NCI-H1105 treated with DMSO at 0.1 percent for 48 hours (cell line): ENCODE measurements at regions not wholly inside any gene's neighbourhood (a gene's known extent, or its start where the extent isn't known, plus 50 kb on each side); places are given as distances from the start of the nearest gene placed in this dataset.
"Not testable (repeated sequence)": the region's sequence is repeated elsewhere in the genome, so short reads cannot be mapped to it uniquely, and the experiment has no call there.

Source experiments
- DNase-seq: peaks from one replicate; lab custom pipeline; 2025; lab: John Stamatoyannopoulos, UW

DNA sequence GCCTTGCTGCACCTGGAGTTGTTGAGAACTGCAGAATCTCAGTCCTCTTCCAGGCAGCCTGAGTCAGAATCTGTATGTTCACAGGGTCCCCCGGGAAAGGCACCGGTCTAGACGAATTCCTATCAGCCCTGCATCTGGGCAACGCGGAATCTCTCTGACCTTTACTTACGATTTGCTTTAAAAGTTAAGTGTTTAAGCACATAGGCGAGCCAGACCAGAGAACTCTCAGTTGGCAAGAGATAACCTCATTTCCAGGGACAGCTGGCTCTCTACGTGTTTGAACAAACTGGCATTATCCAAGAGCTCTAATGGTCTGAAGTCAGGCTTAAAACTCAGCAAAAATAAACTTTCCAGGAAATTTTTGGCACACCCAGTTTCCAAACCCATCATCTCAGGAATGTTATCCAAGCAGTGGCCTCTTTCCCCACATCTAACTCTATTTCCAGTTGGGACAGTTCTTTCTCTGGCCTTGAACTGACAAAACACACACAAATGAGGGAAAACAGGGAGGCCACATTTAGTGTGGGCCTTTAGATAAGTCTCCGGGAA, 53.4 kb downstream of the HES1 start:
- no peak for DNase-seq

DNA sequence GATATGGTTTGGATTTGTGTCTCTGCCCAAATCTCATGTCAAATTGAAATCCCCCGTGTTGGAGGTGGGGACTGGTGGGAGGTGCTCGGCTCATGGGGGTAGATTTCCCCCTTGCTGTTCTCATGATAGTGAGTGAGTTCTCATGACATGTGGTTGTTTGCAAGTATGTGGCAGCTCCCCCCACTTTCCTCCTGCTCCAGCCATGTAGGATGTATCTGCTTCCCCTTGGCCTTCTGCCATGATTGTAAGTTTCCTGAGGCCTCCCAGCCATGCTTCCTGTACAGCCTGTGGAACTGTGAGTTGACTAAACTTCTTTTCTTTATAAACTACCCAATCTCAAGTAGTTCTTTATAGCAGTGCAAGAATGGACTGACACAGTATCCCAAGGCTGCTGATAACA, 55.9 kb downstream of the HES1 start:
- not testable (repeated sequence) for DNase-seq

DNA sequence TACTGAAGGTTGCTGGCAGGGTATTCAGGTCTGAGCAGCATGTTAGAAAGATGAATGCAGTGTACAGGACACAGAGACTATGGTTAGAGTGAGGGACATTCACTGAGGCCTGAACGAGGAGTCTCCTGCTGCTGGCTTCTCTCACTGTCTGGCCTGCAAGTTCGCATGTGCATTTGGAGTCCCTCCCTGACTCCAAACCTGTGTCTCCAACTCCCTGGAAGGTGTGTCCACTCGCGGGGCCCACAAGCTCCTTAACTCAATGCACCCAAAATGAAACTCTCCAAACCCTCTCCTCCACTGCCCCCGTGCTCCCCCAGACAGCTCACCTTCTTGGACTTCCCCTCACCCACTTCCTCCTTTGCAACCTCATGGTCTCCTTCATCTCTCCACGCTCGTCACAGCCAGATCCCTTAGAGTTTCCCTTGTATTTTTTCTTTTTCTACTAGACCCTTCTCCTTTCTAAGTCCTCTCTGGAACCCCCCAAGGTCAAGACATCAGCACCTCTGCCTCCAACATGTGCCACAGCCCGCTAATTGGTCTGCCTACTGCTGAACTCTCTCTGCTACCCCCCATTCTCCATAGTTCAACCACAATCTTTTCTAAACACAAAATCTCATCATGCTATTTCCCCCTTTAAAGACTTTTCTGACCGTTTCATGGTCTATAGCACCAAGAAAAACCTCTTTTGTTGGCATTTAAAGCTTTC, 58.3 kb downstream of the HES1 start:
- no peak for DNase-seq

DNA sequence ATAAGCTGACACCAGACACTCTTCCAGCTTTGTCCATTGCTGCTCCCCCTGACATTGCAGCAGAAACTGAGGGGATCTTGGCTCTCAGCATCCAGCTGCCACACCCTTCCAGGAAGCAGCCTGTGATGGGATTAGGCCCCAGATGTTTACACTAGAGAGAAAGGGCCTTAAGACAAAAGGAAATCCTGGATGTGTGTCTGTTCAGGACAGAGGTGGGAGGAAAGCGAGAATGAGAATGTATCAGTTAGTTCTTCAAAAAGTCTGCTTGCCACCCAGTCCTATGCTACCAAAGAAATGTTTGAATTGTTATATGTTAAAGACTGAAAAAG, 58.8 kb downstream of the HES1 start:
- DNase-seq = no peak

DNA sequence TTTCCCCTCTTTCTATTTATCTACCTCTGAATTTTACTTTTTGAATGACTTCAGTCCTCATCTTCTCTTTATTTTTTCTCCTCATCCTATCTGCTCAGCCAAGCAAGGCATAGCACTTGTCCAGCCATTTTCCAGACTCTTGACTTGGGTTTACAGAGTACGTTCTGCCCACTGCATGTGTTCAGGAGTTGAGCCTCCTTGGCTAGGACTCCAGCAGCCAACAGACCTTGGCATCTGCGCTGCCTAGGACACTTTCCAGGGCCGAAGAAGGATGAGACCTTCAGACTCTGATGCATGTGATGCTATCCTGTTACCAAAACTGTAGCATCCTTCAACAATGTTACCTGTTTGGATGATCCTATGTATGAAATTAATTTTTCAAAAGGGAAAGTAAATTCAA, 59.7 kb downstream of the HES1 start:
- no peak for DNase-seq

DNA sequence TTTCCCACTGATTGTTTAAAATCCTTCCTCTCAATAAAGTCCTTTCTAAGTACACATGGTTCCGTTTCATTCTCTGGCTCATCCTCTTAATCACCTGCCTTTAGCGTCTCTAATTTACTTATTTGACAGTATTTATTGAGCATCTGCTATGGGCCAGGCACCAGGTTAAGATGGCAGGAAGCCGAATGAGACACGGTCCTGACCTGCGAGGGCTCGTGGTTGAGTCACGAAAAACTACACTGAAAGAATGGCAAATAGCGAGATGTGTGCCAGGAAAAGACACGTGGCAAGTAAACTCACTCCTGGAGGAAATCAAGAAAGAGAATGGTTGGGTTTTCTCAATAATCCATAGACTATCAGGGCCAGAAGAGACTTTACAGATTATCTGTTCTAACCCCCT, 60.9 kb downstream of the HES1 start:
- DNase-seq = no peak

DNA sequence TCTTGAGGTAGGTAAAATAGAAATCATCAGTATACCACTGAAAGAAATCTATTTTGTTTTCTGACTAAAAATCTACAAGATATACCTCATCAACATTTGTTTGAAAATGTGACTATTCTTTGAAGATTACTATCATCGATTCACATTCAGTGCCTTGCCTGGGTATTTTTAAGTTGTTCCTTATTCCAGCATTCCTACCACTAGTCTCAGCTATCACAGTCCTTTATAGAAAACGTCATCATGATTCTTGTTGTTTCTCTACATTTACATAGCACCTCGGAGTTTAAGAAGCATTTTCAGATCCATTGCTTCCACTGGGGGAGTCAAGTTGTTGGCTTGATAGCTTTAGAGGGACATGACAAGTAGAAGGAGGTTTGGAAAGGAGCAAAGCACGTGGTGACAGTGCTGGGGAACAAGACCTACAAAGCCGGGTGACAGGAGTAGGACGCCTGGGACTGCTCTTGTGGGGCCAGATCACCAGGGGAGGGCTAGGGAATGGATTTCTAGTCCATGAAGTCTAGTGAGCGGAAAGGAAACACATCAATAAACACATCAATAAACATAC, 61.5 kb downstream of the HES1 start:
- no peak for DNase-seq

DNA sequence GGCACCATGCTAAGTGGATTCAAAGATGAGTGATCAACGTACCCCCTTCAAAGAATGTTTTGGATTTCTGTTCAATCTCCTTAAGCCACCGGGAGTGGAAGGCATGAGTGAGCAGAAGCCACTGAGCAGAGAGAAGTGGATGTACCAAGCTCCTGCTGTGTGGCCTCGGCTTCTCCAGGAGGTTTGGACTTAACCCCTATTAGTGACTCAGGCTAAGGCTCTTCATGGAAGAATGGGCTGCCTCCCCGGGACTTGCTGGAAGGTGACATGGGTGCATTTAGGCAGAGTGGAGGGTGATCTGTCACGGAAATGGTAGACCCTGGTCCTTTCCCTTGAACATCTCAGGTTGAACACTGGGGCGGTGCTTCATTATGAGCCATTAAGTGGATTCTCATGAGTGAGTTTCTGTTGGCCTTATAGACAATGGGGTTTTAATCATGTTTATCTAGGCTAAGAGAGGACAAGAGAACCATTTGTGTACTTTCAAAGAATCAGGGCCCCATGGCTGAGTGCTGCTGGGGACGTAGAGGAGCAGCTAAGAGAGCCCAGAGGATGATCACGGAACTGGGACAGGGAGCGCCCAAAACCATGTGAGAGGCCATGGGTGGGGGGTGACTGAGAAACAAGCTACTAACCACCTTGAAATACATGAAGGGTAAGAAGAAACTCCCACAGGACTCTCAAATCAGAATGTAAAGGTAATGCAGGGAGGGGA, 62.2 kb downstream of the HES1 start:
- no peak for DNase-seq

DNA sequence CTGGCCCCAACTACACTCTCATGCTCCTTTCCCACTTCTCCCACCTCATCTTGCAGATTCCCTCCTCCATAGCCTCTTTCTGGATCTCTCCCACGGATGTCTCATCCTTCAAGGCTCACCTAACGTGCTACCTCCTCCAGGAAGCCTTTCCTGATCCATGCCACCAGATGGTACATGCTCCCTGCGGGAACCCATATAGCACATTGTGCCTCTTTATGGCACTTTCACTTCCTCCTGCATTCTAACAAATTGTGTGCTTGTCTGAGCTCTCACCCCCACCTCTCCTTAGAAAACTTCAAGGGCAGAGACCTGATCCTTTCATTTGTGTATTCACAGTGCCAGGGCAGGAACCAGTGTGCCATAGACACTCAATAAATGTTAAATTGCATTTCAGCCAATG, 63.0 kb downstream of the HES1 start:
- DNase-seq = no peak

DNA sequence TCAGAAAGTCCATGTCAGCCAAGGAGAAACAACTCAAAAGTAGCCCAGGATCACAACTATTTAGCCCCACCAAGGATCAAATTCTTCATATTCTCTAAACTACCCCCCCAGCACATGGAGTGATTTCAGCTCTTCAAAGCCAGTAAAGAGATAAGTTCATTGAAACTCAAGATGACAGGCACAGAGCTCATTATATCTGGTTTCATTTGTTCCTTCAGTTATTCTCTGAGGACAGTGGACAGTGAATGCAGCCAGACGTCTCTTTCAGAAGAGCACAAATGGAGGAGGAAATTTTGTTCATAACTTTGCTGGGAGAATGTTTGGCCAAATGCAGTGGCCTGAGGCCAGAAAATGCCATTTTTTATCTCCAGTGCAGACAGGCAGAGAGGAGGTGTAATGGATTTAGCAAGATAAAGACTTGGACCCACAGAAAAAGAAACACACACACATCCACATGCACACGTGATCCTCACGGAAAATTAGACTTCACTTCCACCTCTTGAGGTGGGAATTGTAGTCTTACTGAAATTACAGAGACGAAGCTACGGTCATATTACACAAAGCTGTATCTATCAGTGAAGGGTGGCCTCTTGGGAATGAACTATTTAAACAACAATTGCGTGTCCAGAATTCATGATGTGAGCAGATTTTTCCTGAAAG, 64.6 kb downstream of the HES1 start:
- no peak for DNase-seq

DNA sequence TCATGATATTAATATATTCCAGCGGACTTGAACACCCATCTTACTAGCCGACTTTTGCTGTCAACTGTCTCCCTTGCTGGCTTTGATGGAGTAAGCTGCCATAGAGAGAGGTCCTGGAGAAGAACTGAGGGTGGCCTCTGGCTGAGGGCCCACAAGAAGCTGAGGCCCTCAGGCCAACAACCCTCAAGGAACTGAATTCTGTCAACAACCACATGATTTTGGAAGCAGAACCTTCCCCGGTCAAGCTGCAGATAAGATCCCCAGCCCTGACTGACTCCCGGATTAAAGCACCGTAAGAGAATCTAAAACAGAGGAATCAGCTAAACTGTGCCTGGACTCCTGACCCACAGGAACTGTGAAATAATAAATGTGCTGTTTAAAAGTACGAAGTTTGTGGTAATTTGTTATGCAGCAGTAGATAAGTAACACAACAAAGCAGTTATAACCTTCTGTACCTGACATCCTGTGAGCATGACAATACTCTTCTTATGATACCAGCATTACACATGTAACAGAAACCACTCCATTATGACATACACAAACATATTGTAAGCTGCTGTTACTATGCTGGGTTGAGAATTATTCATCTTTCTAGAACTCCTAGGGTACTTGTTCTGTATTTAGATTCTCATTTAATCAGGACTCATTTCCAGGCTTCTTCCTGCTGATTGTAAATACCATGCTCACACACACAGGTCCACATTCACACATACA, 66.2 kb downstream of the HES1 start:
- no peak for DNase-seq

DNA sequence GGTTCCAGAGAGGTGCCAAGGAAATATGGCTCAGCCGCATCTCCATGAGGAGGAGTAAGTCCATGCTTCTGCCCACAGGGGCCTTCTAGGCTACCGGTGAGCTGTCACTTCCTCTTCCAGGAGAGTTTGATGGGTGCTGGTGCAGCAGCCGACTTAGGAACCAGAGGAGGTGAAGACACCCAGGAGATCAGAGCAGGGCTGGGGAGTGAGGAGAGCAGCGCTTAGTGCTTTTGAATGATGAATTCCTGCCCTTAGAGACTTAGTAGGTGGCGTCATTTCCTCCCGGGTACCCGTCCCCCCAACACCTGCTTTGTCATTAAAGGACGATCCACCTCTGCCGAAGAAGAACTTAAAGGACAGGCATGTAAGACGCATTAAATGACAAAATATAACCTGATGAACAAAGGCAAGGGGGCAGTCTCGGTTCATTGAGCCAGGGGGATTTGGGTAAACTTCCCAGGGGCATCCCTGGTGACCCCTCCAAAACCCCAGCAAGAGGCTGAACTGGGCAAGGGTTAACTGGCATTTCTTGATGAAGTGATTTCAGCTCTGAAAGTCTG, 67.6 kb downstream of the HES1 start:
- DNase-seq = no peak

DNA sequence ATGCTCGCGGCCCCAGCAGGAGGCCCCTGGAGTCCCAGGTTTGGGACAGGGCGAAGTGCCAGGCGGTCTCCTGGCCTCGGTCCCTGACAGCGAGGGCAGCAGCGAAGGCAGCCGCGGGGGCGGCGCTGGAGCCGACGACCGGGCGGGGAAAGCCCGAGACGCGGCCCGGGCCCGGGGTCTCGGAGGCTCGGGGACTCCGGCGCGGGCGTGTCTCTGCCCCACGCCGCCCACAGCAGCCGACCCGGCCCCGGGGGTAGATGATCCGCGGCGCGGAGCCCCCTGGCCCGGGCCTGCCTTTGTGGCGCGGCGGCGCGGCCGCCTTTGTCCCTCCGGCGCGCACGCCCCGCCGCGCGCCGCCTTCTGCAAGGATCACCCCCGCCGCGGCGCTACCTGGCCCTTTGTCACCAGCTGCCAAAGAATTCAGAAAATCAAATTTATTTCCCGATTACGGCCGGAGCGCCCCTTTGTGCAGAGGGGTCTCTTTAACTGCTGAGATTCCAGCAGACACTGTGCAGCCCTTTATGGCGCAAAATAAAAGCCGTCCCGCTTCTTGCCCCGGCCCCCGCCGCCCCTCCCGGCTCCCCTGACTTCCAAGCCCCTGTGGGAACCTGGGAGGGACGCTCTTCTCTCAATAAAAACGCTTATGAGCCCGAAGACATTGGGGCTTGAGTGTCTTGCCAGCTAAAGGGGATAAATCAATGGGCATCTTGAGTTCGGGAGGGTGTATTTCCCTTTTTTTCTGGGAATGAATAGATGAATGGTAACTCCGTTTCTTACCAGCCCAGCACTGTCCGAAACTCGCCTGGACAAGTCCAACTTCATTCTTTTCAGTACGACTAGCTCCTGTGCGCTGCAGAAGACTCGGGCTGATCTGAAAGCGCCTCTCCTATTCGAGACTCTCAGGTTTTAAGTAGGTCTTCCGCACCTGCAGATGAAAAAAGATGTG, 68.4 kb downstream of the HES1 start:
- DNase-seq = peak; percentile 63

DNA sequence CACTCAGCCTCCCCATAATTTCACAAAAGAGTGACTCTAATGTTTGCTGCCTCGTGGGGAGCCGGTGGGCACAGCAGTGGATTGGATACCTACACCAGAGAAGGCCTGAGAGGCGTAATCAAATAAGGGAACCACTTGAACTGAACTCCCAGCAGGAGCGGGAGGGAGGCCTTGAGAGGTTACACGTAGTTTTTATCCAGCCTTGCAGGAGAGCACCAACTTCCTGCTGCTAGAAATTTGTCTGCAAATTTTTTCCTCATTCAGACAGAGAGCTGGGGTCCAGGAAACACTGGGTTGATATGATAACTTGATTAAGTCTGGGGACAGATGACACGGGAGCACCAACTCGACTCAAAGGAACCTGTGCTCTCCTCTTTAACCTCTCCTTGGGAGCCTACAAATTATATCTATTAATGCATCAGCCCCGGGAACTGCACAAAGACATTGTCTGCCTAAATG, 69.8 kb downstream of the HES1 start:
- DNase-seq = peak; percentile 12

DNA sequence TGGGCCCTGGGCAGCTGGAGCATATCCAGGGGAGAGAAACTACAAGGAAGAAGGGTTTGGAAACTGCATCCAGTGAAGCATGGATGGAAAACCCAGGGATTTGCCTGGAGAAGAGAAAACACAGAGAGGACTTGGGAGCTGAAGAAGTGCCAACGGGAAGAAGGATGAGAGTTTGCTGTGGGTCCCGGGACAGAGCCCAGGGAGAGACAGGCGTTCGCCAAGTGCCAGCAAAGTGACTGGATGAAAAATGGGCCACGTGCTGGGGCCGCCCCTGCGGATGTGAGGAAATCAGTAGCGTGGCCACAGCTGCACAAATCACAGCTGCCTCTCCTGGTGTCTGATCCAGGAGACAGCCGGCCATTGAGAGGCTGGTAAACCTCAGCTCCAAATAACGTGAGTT, 70.4 kb downstream of the HES1 start:
- DNase-seq = no peak

DNA sequence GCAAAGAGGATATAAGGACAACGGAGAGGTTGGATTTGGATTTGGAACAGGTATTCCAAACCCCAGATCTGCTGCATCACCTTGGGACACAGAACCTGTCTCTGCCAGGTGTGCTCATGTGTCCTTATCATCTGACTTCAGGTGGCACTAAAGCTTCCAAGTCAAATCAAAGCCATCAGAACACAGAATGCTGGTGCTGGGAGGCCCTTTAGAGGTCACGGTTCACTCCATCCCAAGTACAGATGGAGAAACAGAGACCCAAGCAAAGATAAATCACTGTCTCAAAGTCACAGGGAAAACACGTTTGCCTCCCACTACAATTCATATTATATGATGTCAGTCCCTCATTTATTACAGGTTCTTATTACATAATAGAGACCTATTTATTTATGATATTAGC, 72.8 kb downstream of the HES1 start:
- no peak for DNase-seq

DNA sequence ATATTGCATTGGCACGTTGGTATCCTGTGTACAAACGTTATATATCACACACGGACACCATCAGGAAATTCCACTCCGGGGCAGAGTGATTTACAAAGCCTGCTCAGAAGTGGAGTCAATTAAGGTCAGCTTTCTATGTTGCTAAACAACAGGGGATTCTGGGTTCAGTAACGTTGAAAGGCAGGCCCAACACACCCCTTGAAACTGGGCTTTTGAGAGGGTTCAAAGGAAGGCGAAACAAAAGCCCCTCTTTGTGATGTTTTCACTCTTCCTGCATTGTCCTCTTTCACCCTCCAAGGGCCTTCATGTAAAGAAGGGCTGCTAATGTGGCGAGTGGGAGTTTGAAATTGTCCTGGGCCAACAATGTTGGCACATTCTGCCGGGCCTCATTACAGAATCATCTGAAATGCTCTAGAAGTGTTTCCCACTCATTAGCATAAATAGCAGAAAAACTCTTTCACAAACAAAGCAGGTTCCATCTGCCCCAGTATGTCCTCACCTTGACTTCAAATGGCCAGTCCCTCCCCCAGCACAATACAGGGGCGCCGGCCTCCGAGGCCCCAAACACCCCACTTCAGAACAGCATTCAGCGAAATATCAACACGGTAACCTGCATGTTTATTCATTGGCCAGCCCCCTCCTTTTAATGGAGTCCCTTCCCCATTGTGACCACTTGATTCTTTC, 76.4 kb downstream of the HES1 start:
- no peak for DNase-seq

DNA sequence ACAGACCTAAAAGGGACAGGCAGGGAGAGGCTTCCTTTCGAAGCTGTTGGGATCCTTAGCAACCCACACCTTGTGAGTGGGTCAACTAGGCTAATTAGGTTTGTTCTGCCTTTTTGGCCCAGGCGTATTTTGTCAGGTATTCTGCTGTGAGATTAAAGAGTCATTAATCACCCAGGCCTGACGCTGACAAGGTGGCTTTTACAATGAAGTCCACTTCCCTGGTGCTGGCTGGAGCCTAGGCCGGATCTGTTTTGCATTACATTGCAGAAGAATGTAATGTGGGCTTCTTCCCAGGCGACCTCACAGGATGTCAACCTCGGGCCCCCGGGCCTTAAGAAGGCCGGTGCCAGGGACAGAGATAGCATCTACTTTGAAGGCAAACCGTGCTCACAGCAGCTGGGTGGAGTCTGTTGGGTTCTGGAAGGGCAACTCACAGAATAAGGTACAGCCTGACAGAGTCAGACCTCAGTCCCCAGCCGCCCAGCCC, 76.9 kb downstream of the HES1 start:
- no peak for DNase-seq

DNA sequence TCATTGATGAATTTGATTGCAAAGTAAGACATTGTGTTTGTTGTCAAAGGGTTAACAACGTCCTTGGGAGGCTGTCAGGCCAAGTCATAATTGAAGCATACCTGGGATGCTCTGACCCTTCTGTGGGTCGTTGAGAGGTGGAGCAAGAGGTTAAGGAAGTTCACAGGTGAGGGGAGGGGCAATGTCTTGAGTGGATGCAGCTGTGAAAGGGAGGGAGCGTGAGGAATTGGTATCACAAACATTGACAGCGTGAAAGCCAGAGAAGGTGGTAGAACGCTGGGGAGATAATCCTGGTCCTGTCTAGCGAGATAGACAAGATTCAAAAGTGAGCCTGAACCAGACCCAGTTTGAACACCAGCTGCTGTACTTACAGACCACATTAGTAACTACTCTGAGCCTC, 79.4 kb downstream of the HES1 start:
- no peak for DNase-seq
